ENCODE measurements at regions not wholly inside any gene's neighbourhood (a gene's known extent, or its start where the extent isn't known, plus 50 kb on each side); places are given as distances from the start of the nearest gene placed in this dataset.

- no peak for DNase-seq (ENCODE audit: low spot score)
- ATAC-seq (ENCODE audit: low FRiP score): no peak
- TF ChIP-seq, protein P1, sequence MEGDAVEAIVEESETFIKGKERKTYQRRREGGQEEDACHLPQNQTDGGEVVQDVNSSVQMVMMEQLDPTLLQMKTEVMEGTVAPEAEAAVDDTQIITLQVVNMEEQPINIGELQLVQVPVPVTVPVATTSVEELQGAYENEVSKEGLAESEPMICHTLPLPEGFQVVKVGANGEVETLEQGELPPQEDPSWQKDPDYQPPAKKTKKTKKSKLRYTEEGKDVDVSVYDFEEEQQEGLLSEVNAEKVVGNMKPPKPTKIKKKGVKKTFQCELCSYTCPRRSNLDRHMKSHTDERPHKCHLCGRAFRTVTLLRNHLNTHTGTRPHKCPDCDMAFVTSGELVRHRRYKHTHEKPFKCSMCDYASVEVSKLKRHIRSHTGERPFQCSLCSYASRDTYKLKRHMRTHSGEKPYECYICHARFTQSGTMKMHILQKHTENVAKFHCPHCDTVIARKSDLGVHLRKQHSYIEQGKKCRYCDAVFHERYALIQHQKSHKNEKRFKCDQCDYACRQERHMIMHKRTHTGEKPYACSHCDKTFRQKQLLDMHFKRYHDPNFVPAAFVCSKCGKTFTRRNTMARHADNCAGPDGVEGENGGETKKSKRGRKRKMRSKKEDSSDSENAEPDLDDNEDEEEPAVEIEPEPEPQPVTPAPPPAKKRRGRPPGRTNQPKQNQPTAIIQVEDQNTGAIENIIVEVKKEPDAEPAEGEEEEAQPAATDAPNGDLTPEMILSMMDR (IDR thresholded peaks at IDR 0.05): no peak
These were observed 200.6 kb upstream of the IRX1 start for GRCh38 chr5:3394891-3395599.

- TF ChIP-seq, protein P1 (IDR thresholded peaks at IDR 0.05): no peak
These were observed 201.6 kb upstream of the IRX1 start for GRCh38 chr5:3393920-3394597.

DNA sequence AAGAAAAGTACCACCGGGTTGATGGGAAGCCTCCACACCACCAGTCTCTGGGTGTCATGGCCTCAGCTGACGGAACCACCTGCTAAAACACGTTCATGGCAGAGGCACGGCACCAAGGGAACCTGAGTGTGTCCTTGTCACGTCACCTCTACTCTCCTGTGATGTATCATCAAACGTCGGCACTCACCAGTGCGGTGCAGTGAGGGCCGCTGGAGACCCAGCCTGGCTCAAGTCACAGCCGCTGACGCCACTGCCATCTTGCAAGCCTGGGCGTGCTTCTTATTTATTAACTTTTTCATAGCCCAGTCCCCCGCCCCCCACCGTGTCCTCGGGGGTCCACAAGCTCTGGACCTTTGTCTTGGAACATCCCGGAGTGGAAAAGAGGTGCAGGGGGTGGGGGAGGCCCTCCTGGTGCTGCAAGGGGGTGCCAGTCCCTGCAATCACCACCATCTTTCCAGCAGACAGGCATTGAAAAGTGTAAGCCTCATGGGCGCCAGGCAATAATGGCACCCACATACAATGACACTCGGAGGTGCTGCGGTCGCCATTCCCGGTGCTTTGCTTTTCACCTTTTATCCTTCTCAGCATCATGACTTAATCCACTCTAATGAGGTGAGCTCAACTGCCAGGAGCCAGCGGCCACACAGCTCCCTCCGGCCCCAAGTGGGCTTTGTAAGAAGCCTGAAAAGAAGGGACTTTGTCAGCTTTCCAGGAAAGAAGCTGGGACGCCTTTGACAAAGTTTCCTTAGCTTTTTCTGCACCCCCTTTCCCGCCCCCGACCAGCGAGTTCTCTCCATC, 202.3 kb upstream of the IRX1 start:
- DNase-seq (ENCODE audit: low spot score): no peak
- TF ChIP-seq, protein P1 (IDR thresholded peaks at IDR 0.05): no peak
- no peak for ATAC-seq (ENCODE audit: low FRiP score)

More at GRCh38 chr5:3393920-3394597, 201.6 kb upstream of the IRX1 start:
- ATAC-seq (ENCODE audit: low FRiP score) (no peak), DNase-seq (ENCODE audit: low spot score) (no peak)

- DNase-seq (ENCODE audit: low spot score): no peak
- ATAC-seq (ENCODE audit: low FRiP score): no peak
- TF ChIP-seq, protein P1 (IDR thresholded peaks at IDR 0.05): no peak
These were observed 203.2 kb upstream of the IRX1 start for GRCh38 chr5:3392306-3392939.

- TF ChIP-seq, protein P1 (IDR thresholded peaks at IDR 0.05): no peak
- DNase-seq (ENCODE audit: low spot score) (no peak), ATAC-seq (ENCODE audit: low FRiP score) (no peak)
These were observed 204.4 kb upstream of the IRX1 start for GRCh38 chr5:3391210-3391609.

GRCh38 chr5:3389471-3390026, 206.1 kb upstream of the IRX1 start:
- TF ChIP-seq, protein P1 (IDR thresholded peaks at IDR 0.05): no peak
- ATAC-seq (ENCODE audit: low FRiP score): no peak
- no peak for DNase-seq (ENCODE audit: low spot score)
